AG09309 (cell line): ENCODE measurements at regions not wholly inside any gene's neighbourhood (a gene's known extent, or its start where the extent isn't known, plus 50 kb on each side); places are given as distances from the start of the nearest gene placed in this dataset.
A peak's percentile ranks its signal among the peaks of the same experiment; 100 is the strongest.

Experiments used
- DNase-seq: peaks from one replicate; pipeline ENCODE4 v3.0.0-alpha.2; 2010; ENCODE audit warnings: low read depth
- H3K4me3 ChIP-seq: 2 replicates; pipeline ENCODE4 v1.5.1; 2011; ENCODE audit warnings: mild to moderate bottlenecking, low read depth, low read length, moderate library complexity; ENCODE audit not compliant: control insufficient read depth
- CTCF ChIP-seq: IDR thresholded peaks from 2 replicates; pipeline ENCODE4 v1.5.1; 2011; ENCODE audit warnings: mild to moderate bottlenecking, low read depth, low read length, inconsistent platforms; ENCODE audit not compliant: insufficient read depth, control insufficient read depth; ENCODE audit errors: missing control alignments

GRCh38 chr4:110904435-110905065 lies 281.7 kb upstream of the PITX2 start:
- TF ChIP-seq CTCF, result no peak
- peak; percentile 20 for DNase-seq
- H3K4me3 ChIP-seq, result no peak overlapping the region

- no peak for TF ChIP-seq CTCF
- no peak overlapping the region for H3K4me3 ChIP-seq
- no peak for DNase-seq
Measured at GRCh38 chr4:110905367-110905766, 282.5 kb upstream of the PITX2 start.

GRCh38 chr4:110907801-110908313 lies 285.0 kb upstream of the PITX2 start:
- no peak for TF ChIP-seq CTCF
- no peak for DNase-seq
- H3K4me3 ChIP-seq, result no peak overlapping the region

- DNase-seq, result no peak
- no peak for TF ChIP-seq CTCF
- H3K4me3 ChIP-seq, result no peak overlapping the region
Measured at GRCh38 chr4:110914791-110915190, 291.9 kb upstream of the PITX2 start.

- no peak for TF ChIP-seq CTCF
- DNase-seq, result no peak
- H3K4me3 ChIP-seq, result no peak overlapping the region
Measured at GRCh38 chr4:110915301-110915700, 292.4 kb upstream of the PITX2 start.

GRCh38 chr4:110916505-110916904 lies 293.6 kb upstream of the PITX2 start:
- no peak for TF ChIP-seq CTCF

GRCh38 chr4:110917835-110918234 lies 295.0 kb upstream of the PITX2 start:
- TF ChIP-seq CTCF, result no peak
- no peak for DNase-seq
- no peak overlapping the region for H3K4me3 ChIP-seq

More at GRCh38 chr4:110916505-110916904, 293.6 kb upstream of the PITX2 start:
- no peak overlapping the region for H3K4me3 ChIP-seq
- no peak for DNase-seq
